Breast epithelium (tissue), 4 donors: ENCODE measurements at regions not wholly inside any gene's neighbourhood (a gene's known extent, or its start where the extent isn't known, plus 50 kb on each side); places are given as distances from the start of the nearest gene placed in this dataset.

Experiments used
- DNase-seq, 2 donors: peaks; one replicate each; pipeline ENCODE4 v3.0.0-alpha.2; 2019; ENCODE audit warnings: low spot score in 2 of 2
- H3K27ac ChIP-seq, 2 donors: fragments of 200-600 bp; sonication (generic) in 1 of 2; one replicate each; pipeline ENCODE4 v1.5.1; 2016 to 2019; ENCODE audit warnings: mild to moderate bottlenecking in 1 of 2
- H3K27me3 ChIP-seq, 2 donors: fragments of 200-600 bp; sonication (generic) in 1 of 2; one replicate each; pipeline versions ENCODE4 v1.5.1 to v1.6.0; 2017 to 2019; ENCODE audit warnings: control low read depth in 1 of 2, mild to moderate bottlenecking in 1 of 2
- H3K36me3 ChIP-seq: fragments of 200-600 bp; one replicate; pipeline ENCODE4 v1.5.1; 2019
- H3K4me1 ChIP-seq, 2 donors: fragments of 200-600 bp; sonication (generic); one replicate each; pipeline ENCODE4 v1.5.1; 2016 to 2019; ENCODE audit warnings: control low read depth in 1 of 2
- H3K4me3 ChIP-seq, 3 donors: fragments of 200-600 bp; sonication (generic); 1 replicate in 2 of 3; 2 replicates in 1 of 3; pipeline ENCODE4 v1.5.1; 2016 to 2019; ENCODE audit warnings: mild to moderate bottlenecking in 3 of 3, moderate library complexity in 2 of 3
- H3K9me3 ChIP-seq, 2 donors: fragments of 200-600 bp; sonication (generic) in 1 of 2; one replicate each; pipeline ENCODE4 v1.5.1; 2016 to 2019; ENCODE audit warnings: control low read depth in 1 of 2
- CTCF ChIP-seq, 3 donors: fragments of 450-650 bp; IDR thresholded peaks; one replicate each; pipeline ENCODE4 v1.5.1; 2016 to 2017; ENCODE audit warnings: antibody characterized with exemption in 3 of 3, mild to moderate bottlenecking in 3 of 3, moderate library complexity in 3 of 3
- POLR2A ChIP-seq: fragments of 450-650 bp; IDR thresholded peaks from one replicate; pipeline ENCODE4 v1.6.1; 2016; ENCODE audit warnings: antibody characterized with exemption, mild to moderate bottlenecking, moderate library complexity
- POLR2AphosphoS5 ChIP-seq, 3 donors: sonication (generic); formaldehyde crosslinking; IDR thresholded peaks; one replicate each; pipeline ENCODE4 v1.6.1; 2017; ENCODE audit warnings: antibody characterized with exemption in 3 of 3
- intact Hi-C: fragments of 100-400 bp; cut with DNase I; formaldehyde crosslinking; loops from one replicate; pipeline ENCODE4 v1.15.1; 2023; ENCODE audit warnings: low total_unique reads

- Histone ChIP-seq H3K9me3 (no peaks in the 10 kb centered on the region), H3K27me3 (no peaks in the 10 kb centered on the region), H3K4me1 (no peaks in the 10 kb centered on the region), H3K4me3 (no peak overlapping the region), H3K36me3 (peaks cover 4% of the 10 kb centered on the region), H3K27ac (no peak overlapping the region)
- TF ChIP-seq POLR2AphosphoS5 (IDR thresholded peaks at IDR 0.05): no peak
- TF ChIP-seq POLR2A: no peak
- no peak for TF ChIP-seq CTCF (IDR thresholded peaks at IDR 0.05)
- intact Hi-C loops: loop anchor here (10.0 kb wide), 1 partner anchor 921 kb away; no protein-coding TSS in a partner anchor
- no peak for DNase-seq
Measured at GRCh38 chr13:62633448-62633847, 1217.8 kb upstream of the PCDH20 start.

DNA sequence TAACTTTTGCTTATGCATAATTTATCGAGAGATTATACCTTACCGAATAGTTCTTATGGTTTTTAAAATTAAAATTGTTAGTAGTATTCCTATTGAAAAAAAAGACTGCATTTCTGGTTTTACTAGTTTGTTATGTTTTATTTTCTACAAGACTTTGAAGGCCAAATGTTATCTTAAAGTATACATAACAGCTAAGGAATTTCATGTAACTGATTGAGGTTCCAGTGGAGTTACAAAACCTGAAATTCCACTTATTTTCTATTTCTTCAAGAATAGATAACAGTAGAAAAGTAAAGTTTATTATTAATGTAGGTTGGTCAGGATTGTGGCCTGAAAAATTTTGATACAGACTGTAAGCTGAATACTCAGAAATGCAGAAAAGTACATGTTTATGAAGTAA is 1216.0 kb upstream of the PCDH20 start:
- intact Hi-C loops: loop anchor here (10.0 kb wide), 1 partner anchor 923 kb away; no protein-coding TSS in a partner anchor
- Histone ChIP-seq H3K36me3 (no peaks in the 10 kb centered on the region), H3K9me3 (no peaks in the 10 kb centered on the region), H3K4me1 (no peaks in the 10 kb centered on the region), H3K27ac (no peak overlapping the region), H3K4me3 (no peak overlapping the region), H3K27me3 (no peaks in the 10 kb centered on the region)
- no peak for TF ChIP-seq CTCF (IDR thresholded peaks at IDR 0.05)
- no peak for TF ChIP-seq POLR2AphosphoS5 (IDR thresholded peaks at IDR 0.05)
- no peak for TF ChIP-seq POLR2A
- DNase-seq: no peak

DNA sequence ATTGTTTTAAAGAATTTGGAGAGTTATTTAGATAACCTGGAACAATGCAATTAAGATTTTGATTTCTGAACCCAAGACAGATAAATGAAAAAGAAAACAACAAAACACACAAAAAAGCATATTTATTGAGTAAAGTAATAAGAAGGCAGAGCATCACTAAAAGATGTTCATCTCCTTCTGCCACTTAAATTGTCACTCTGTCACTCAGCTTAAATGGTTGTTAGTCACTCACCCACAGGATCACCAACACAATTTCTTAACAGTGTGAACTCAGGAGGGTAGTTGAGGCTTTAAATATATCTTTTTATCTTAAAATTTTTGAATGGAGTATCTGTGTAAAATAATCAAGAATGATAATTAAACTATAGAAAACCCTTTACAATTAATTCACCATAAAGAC is 1215.5 kb upstream of the PCDH20 start:
- TF ChIP-seq POLR2AphosphoS5 (IDR thresholded peaks at IDR 0.05): no peak
- TF ChIP-seq POLR2A: no peak
- TF ChIP-seq CTCF (IDR thresholded peaks at IDR 0.05): no peak
- H3K27me3 ChIP-seq: no peaks in the 10 kb centered on the region

DNA sequence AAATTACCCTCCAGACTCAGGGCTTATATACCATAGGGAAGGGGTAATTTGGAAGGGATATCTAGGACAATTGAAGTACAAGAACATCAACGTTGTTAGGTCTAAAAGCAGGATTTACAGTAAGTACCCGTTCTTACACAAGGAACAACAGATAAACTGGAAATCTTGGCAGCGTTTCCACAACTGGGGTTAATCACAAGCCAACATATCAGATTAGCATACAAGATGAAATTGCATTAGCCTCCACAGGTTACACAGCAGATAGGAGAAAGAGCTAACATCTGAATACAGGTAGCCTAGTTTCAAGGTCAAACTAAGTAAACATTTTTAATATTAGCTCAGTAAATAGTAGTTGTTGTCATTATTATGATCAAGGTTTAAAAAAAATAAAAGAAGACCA is 1214.0 kb upstream of the PCDH20 start:
- no peaks in the 10 kb centered on the region for H3K9me3 ChIP-seq
- H3K36me3 ChIP-seq: no peaks in the 10 kb centered on the region
- no peak overlapping the region for H3K27ac ChIP-seq
- H3K4me3 ChIP-seq: no peak overlapping the region
- TF ChIP-seq CTCF (IDR thresholded peaks at IDR 0.05): no peak
- TF ChIP-seq POLR2AphosphoS5 (IDR thresholded peaks at IDR 0.05): no peak
- TF ChIP-seq POLR2A: no peak
- intact Hi-C loops: loop anchor here (10.0 kb wide), 1 partner anchor 925 kb away; no protein-coding TSS in a partner anchor
- no peaks in the 10 kb centered on the region for H3K4me1 ChIP-seq
- DNase-seq: no peak
- no peaks in the 10 kb centered on the region for H3K27me3 ChIP-seq

More for the DNA sequence above, 1215.5 kb upstream of the PCDH20 start:
- Histone ChIP-seq H3K9me3 (no peaks in the 10 kb centered on the region), H3K4me1 (no peaks in the 10 kb centered on the region), H3K4me3 (no peak overlapping the region), H3K36me3 (no peaks in the 10 kb centered on the region), H3K27ac (no peak overlapping the region)
- DNase-seq: no peak
- intact Hi-C loops: loop anchor here (10.0 kb wide), 1 partner anchor 924 kb away; no protein-coding TSS in a partner anchor

- H3K4me1 ChIP-seq: no peaks in the 10 kb centered on the region
Measured at GRCh38 chr13:62627226-62627625, 1211.6 kb upstream of the PCDH20 start.

More at GRCh38 chr13:62627226-62627625, 1211.6 kb upstream of the PCDH20 start:
- H3K4me3 ChIP-seq: no peak overlapping the region
- no peak overlapping the region for H3K27ac ChIP-seq
- intact Hi-C loops: no loop called here
- no peaks in the 10 kb centered on the region for H3K9me3 ChIP-seq
- TF ChIP-seq POLR2A: no peak
- TF ChIP-seq CTCF (IDR thresholded peaks at IDR 0.05): no peak
- DNase-seq: no peak
- no peaks in the 10 kb centered on the region for H3K36me3 ChIP-seq
- H3K27me3 ChIP-seq: no peaks in the 10 kb centered on the region
